GM21381 (cell line): ENCODE measurements at regions not wholly inside any gene's neighbourhood (a gene's known extent, or its start where the extent isn't known, plus 50 kb on each side); places are given as distances from the start of the nearest gene placed in this dataset.

ENCODE experiments used
- ATAC-seq: cut with Tn5 transposase; IDR thresholded peaks from one replicate; pipeline ENCODE4 v1.9.1; 2021; ENCODE audit warnings: mild to moderate bottlenecking, moderate library complexity; ENCODE audit not compliant: unreplicated experiment

DNA sequence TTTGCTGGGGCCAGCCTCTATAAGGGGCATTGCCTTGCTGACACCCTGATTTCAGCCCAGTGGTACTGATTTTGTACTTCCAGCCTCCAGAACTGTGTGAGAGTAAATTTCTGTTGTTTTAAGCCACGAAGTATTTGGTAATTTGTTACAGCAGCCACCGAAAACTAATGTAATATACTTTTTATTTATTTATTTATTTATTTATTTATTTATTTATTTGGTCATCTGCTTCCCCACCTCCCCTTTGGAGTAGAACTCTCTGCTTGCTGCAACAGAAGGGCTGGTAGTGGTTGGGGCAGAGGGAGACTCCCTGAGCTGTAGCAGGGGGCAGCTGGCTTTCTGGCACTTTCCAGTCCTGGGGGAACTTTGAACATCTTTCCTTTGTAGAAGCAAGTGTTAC is 128.4 kb upstream of the RAG2 start:
- ATAC-seq = no peak

GRCh38 chr11:36724742-36725385 is 126.8 kb upstream of the RAG2 start:
- ATAC-seq = peak; percentile 64

DNA sequence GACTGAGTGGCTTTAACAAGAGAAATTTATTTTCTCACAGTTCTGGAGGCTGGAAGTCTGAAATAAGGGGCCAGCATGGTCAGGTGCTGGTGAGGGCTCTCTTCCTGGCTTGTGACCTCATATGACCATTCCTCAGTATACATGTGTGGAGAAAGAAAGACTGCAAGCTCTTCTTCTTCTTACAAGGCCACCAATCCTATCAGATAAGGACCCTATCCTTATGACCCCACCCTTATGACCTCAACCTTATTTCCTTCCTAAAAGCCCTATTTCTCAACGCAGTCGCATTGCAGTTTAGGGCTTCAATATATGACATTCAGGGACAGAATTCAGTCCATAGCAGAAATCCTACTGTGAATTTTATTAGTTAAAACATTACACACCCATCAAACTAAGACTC is 124.4 kb upstream of the RAG2 start:
- ATAC-seq = no peak

- ATAC-seq = no peak
These were observed 121.5 kb upstream of the RAG2 start for GRCh38 chr11:36719358-36720107.

DNA sequence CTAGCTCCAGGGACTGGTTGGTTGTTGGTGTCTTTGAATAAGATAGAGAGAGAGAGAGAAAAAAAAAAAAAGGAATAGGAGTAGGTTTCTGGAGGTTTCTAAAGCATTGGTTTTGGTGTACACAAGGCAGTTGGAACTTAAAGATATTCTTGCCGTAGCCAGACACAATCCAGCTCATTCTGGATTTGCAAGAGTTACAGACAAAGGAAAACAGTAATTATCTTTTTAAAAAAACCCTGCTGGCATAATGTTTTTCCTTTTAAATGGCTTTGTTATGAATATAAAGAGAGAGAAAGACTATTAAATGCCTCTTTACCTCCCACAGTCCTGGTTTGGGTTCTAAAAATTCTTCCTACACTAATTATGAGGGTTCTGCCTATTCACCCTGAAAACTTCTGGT is 120.4 kb upstream of the RAG2 start:
- no peak for ATAC-seq

DNA sequence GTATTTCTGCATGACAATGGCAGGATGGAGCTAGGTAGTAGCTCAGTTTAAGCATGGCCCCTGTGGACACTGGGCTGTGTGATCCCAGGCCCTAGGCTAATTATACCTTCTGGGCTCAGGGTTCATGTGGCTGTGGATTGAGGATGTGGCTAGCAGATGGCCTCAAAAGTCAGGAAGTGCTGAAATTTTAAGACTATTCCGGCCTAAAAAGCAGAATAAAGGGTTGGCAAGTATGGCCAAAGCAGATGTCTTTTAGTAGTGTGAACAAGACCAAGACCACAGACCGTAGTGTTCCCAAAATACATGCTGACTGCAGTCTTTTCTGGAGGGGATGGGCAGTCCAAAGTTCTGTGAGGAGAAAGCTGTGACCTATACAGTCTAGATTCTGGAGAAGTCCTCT is 115.7 kb upstream of the RAG2 start:
- no peak for ATAC-seq

- no peak for ATAC-seq
These were observed 113.2 kb upstream of the RAG2 start for GRCh38 chr11:36711104-36711825.
